ENCODE measurements at regions not wholly inside any gene's neighbourhood (a gene's known extent, or its start where the extent isn't known, plus 50 kb on each side); places are given as distances from the start of the nearest gene placed in this dataset.
"Not testable (repeated sequence)": the region's sequence is repeated elsewhere in the genome, so short reads cannot be mapped to it uniquely, and the experiment has no call there.

GRCh38 chr2:64899081-64899865 lies 89.9 kb upstream of the SLC1A4 start:
- Mint-ChIP-seq H3K9me3 (no peaks in the 10 kb centered on the region), H3K36me3 (no peaks in the 10 kb centered on the region), H3K4me3 (no peak overlapping the region), H3K27me3 (ENCODE audit: low read depth) (peaks cover 20% of the 10 kb centered on the region), H3K27ac (no peak overlapping the region), H3K4me1 (no peaks in the 10 kb centered on the region)
- DNase-seq (ENCODE audit: low spot score in 2 of 2, unreplicated experiment in 2 of 2) = no peak
- TF ChIP-seq CTCF (IDR thresholded peaks at IDR 0.05; ENCODE audit: unreplicated experiment) = no peak

- H3K9me3 Mint-ChIP-seq, H3K4me1 Mint-ChIP-seq: not testable (repeated sequence)
Observed at GRCh38 chr2:64899876-64900275, 89.3 kb upstream of the SLC1A4 start.

GRCh38 chr2:64904413-64905329 lies 84.5 kb upstream of the SLC1A4 start:
- H3K27ac Mint-ChIP-seq = no peak overlapping the region
- no peaks in the 10 kb centered on the region for H3K36me3 Mint-ChIP-seq
- H3K9me3 Mint-ChIP-seq = no peaks in the 10 kb centered on the region
- no peaks in the 10 kb centered on the region for H3K4me1 Mint-ChIP-seq
- H3K4me3 Mint-ChIP-seq = no peak overlapping the region
- TF ChIP-seq CTCF (IDR thresholded peaks at IDR 0.05; ENCODE audit: unreplicated experiment) = no peak
- peaks cover 15% of the 10 kb centered on the region for H3K27me3 Mint-ChIP-seq (ENCODE audit: low read depth)
- no peak for DNase-seq (ENCODE audit: low spot score in 2 of 2, unreplicated experiment in 2 of 2)

More at GRCh38 chr2:64899876-64900275, 89.3 kb upstream of the SLC1A4 start:
- H3K27me3 Mint-ChIP-seq (ENCODE audit: low read depth) = peaks cover 17% of the 10 kb centered on the region
- not testable (repeated sequence) for H3K36me3 Mint-ChIP-seq; DNase-seq (ENCODE audit: low spot score in 2 of 2, unreplicated experiment in 2 of 2); H3K27ac Mint-ChIP-seq; H3K4me3 Mint-ChIP-seq

- Mint-ChIP-seq H3K4me3 (no peak overlapping the region), H3K27ac (no peak overlapping the region), H3K27me3 (ENCODE audit: low read depth) (peaks cover 15% of the 10 kb centered on the region), H3K36me3 (no peaks in the 10 kb centered on the region), H3K9me3 (no peaks in the 10 kb centered on the region), H3K4me1 (no peaks in the 10 kb centered on the region)
- TF ChIP-seq CTCF (IDR thresholded peaks at IDR 0.05; ENCODE audit: unreplicated experiment) = no peak
- DNase-seq (ENCODE audit: low spot score in 2 of 2, unreplicated experiment in 2 of 2) = no peak
Observed at GRCh38 chr2:64905338-64906024, 83.7 kb upstream of the SLC1A4 start.

GRCh38 chr2:64906853-64907536 lies 82.2 kb upstream of the SLC1A4 start:
- Mint-ChIP-seq H3K4me1 (no peaks in the 10 kb centered on the region), H3K27me3 (ENCODE audit: low read depth) (peaks cover 13% of the 10 kb centered on the region), H3K36me3 (no peaks in the 10 kb centered on the region), H3K9me3 (no peaks in the 10 kb centered on the region), H3K27ac (no peak overlapping the region), H3K4me3 (no peak overlapping the region)
- TF ChIP-seq CTCF (IDR thresholded peaks at IDR 0.05; ENCODE audit: unreplicated experiment) = no peak
- DNase-seq (ENCODE audit: low spot score in 2 of 2, unreplicated experiment in 2 of 2) = no peak
